ENCODE measurements at regions not wholly inside any gene's neighbourhood (a gene's known extent, or its start where the extent isn't known, plus 50 kb on each side); places are given as distances from the start of the nearest gene placed in this dataset.

DNA sequence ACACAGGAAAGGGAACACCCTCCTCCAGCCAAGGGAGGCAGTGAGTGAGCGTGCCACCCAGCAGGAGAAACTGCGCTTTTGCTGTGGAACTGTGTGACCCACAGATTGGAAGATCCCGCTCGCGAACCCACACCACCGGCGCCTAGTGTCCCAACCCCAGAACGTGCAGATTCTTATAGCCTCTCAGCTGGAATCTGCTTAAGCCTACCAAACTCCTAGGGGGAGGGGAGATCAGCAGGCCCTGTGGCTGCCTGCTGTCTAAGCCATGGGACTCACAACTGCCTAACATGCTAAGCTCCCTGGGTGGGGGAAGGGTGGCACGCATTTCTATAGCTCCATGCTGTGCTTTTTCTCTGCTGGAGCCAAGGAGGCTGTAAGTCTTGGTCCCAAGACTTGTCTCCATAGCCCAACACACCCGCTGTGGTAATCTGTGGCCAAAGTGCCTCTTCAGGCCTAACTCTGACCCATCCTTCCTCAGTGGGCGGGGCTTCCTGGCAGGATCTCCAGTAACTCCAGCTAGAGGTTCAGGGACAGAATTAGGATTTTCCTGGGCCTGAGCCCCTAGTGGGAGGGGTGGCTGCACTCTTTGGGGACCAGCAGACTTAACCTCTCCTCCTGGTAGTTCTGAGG, 485.0 kb downstream of the TAF11L14 start:
- DNase-seq: no peak

DNA sequence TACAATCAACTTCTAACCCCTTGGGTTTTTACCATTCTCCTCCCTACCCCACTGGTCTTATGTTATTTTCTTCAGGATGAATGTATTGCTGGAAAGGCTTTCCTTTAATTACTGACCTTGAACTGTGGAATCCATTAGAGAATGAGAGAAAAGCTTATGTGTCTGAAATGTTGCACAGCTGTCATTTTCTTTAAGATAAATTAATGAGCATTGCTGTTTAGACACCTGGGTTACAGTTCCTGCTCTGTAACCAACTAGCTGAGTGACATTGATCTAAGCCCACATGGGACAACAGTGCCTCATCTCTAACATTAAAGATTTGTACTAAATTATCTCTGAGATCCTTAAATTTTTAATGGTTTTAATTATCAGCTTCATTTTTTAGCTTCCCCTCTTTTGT, 507.0 kb downstream of the TAF11L14 start:
- DNase-seq: no peak

DNA sequence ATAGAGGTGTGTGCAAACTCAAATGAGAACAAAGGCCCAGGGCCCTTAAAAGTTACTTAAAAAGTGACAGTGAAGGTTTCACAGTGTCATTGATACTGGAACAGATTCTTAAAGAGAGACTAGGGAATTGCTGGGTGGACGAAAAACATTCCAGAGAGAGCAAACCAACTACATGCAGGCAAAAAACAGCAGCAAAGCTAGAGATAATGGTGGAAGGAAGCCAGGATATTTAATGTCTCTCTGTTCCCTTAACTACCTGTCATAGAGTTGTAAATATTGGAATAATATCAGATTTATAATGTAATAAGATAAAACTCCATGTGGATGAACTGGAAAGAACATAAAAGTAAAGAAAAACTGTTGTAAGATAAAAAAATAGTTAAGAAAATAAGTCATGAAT, 508.6 kb downstream of the TAF11L14 start:
- DNase-seq: no peak

DNA sequence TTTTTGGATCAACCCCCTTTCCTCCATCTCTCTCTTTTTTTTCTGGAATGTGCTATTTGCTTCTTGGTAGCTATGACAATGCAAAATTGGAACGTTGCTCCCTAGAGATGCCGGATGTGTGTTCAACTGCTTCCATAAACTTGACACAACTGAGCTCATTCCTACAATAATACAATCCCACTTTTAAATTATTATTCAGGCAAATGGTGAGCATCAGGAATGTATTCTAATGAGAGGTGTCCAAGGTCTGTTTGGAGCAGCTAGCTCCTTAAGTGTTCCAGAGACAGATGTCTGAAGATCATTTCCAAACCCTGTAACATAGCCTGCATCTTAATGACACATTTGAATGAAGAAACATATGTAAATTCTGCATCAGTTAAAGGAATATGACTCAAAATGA, 518.4 kb downstream of the TAF11L14 start:
- no peak for DNase-seq

DNA sequence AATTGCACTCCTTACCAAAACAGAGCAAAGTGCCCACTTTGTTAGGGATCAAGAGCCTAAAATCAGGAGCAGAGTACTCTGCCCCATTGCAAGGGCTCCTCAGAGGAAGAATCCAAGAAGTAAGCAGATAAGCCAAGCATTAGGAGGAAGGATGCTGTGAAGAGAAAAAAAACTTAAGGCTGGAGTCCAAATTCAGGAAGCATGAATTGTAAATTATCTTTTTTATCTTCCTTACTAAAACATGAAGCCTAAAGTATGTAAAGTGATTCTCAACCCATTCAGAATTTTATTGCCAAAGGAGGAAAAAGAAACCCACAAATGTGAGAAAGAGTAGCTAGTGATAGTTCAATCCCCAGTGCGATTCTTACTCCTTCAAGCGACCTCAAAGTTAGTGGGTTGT, 523.9 kb downstream of the TAF11L14 start:
- no peak for DNase-seq

DNA sequence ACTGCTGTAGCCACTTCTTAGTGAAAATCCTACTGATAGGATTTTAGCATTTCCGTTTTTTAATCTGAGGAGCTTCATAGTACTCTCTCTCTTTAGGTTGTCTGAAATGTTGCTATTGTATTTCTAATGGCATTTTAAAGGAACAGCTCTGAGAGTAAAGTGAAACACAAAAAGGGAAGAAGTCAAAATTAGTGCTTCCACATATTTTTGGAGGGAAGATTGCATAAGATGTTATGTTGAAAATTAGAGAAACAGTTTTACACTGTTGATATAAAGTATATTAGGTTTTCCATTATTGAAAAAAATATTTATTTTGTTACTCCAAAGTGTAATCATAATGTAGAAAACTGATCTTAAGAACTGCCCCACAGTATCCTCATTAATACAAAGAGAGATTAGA, 525.1 kb downstream of the TAF11L14 start:
- no peak for DNase-seq

DNA sequence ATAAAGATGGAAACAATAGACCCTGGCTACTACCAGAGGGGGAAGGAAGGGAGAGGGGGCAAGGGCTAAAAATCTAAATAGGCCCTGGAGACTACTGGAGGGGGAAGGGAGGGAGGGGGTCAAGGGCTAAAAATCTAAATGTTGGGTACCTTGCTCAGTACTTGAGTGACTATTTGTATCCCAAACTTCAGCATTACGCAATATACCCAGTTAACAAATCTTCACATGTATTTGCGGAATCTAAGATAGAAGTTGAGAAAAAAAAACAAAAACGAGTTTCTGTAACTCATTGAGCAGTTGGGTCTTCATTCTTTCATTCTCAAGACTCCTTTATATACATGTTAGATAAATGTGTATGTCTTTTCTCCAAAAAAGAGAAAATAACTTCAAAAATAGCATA, 537.4 kb downstream of the TAF11L14 start:
- DNase-seq: no peak

DNA sequence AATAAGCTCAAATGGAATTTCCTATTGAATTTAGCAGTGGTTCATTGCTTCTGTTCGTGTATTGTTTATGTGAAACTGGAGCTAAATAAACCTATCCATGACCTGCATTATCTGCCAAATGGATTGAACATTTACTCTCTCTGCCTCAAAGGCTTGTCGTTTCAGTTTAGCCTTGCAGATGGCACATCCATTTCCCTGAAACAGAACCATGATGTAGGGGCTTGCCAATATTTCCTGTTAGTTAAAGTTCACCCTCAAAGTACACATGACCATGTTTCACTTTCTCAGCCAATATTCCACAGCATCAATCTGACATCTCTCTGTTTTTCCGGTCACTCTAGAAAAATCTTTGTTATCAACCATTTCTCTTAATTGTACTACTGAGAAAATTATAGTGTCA, 545.3 kb downstream of the TAF11L14 start:
- DNase-seq: no peak

DNA sequence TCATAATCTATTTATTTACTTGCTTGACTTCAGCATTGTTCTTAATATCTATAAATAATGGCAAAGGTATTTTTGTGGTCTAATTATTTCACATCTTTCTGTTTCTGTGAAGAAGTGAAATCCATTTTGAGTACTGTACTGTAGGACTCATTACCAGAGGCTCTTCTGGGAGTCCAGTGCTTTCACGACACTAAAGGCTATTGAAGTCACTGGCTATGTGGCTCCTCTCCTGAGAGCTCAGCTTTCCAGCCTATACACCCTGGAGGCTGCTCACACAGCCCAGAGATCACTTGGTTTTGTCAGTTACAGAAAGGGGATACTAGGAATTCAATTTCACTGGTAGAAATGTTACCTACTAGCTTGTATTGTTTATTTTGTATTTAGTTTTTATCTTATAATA, 547.3 kb downstream of the TAF11L14 start:
- DNase-seq: no peak

DNA sequence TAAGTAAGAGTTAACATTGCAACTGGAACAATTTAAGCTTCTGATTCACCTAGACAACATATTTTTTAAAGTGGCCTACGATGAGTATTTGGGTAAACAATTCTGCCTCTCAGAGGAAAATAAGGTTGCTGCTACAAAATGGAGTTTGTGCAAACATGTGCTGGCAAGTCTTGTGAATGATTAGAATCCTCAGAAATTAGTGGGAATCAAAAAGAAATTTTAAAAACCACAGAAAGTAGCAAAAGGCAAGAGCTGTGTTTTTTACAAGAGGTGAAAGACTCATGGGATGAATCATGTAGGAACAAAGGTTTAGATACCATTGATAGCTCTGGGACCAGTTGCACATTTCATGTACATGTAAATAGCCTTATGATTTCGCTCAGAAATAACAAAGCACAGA, 561.6 kb downstream of the TAF11L14 start:
- DNase-seq: no peak

DNA sequence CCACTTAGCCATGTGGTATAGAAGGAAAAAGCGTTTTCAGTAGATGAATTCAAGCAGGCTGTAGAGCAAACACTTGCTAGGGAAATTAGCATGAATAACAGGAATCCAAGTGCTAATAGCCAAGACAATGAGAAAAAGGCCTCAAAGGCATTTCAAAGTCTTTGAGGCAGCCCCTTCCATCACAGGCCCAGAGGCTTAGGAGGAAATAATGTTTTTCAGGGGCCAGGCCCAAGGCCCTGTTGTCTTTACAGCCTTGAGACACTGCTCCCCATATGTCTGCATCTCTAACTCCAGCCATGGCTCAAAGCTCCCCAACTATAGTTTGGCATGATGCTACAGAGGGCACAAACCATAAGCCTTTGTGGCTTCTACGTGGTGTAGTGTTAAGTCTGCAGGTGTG, 563.5 kb downstream of the TAF11L14 start:
- no peak for DNase-seq

DNA sequence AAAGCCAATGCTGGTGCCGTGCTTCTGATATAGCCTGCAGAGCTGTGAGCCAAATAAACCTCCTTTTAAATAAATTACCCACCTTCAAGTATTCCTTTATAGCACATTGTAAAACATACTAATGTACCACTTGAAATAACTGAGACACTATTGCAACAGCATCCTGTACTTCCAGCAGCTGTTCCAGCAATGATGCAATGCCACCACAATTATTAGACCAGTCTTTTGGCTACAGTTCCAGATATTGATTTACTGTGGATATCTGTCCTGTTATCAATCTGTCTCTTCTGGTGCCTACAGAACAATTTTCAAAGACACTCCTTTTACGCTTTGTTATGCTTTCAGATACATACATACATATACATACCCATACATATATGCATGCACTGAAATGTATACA, 567.9 kb downstream of the TAF11L14 start:
- DNase-seq: no peak

DNA sequence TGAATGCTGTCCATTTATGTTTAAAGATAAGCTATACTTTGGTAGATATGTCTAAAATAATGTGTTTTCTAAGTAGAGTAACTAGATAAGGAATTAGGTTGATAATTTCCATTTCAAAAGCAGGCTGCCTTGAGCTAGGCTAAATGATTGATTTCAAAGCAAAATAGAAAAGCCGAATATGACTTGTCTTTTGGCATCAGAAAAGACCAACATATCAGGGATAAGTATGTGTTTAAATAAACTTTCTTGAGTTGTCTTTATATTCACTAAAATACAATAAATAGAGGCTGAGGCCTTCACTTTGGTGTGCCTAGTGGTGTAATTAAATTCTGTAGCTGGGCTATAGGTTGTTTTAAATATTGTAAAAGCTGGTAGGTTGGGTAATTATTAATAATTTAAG, 569.0 kb downstream of the TAF11L14 start:
- no peak for DNase-seq

DNA sequence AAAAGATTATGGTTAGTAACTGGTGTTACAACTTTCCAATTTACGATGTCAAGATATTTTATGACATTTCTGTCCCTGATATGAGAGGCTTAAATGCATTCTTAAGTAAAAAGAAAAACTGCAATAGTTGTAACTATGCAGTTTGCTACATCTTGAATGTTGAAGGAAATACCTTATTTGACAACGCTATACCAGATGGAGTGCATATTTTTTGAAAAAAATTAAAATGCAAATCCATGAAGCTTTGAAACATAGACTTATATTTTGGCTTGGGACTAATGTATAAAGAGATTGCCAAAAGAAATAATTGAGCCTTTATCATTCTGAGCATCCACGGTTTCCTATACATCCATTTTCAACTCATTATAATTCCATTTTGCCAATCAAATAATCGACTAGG, 579.4 kb downstream of the TAF11L14 start:
- DNase-seq: no peak

DNA sequence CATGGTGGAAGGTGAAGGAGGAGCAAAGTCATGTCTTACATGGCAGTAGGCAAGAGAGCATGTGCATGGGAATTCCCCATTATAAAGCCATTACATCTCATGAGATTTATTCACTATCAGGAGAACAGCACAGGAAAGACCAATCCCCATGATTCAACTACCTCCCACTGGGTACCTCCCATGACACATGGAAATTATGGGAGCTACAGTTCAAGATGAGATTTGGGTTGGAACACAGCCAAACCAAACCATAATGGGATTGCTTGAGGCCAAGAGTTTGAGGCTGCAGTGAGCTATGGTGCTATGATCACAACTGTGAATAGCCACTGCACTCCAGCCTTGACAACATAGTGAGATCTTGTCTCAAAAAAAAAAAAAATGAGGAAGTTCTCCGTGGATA, 581.8 kb downstream of the TAF11L14 start:
- no peak for DNase-seq

DNA sequence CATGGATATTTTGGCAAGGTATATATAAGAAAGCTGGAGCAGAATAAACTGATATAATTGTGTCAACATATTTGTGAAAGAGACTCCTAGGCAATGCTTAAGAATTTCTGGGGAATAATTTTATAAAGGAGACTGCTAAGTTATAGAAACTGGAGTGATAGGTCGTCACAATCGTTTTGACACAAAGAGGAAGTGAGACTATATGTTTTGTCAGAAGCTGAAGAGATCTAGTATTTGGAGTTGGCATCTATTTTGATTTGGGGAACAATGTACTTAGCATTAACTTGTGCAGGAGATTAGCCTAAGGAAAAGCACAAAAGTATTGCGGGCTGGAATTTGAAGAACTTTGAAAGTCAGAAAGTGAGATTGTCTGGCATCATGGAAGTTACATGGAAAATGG, 582.5 kb downstream of the TAF11L14 start:
- no peak for DNase-seq

DNA sequence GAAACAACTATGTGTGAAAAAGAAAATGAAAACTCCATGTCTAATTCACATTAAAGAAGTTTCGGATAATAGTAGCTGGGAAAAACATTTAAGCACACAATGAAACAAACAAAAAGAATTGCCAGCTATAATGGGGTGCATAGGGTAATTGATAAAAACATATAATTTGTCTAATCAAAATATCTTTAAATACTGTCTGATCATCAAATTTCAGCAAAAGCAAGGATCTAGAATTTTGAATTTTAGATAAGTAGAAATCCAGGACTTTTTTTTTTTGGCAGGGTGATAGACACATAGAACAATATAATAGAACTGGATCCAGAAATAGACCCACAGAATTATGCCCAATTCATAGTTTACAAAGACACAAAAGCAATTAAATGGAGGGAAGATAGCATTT, 585.0 kb downstream of the TAF11L14 start:
- no peak for DNase-seq

DNA sequence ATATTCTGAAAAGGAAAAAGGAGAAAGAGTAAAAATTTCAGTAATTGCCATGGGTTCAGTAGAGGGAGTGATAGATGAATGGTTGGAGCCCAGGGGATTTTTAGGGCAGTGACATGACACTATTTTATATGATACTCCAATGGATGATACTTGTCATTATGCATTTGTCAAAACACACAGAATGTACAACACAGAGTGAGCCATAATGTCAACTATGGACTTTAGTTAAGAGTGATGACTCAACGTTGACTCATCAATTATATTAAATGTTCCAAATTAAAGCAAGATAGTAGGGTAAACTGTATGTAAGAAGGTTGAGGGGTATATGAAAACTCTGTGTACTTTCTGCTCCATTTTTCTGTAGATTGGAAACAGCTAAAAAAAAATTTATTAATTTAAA, 586.4 kb downstream of the TAF11L14 start:
- no peak for DNase-seq

DNA sequence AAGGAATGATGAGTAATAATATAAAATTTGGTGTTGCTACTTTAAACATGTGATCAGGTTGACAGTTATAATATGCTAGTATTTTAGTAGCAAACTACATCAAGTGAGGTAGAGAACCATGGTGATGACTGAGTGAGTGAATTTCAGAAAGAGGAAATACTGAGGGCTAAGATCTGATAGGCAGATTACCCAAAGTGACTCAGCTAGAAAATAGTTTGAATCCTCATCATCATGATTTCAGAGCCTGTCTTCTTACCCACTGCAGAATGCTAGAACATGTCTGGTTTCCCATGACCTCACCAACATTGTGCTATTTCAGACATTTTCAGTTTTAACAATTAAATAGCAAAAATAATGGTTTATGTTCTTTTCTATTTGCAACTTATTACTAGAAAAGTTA, 602.1 kb downstream of the TAF11L14 start:
- no peak for DNase-seq

DNA sequence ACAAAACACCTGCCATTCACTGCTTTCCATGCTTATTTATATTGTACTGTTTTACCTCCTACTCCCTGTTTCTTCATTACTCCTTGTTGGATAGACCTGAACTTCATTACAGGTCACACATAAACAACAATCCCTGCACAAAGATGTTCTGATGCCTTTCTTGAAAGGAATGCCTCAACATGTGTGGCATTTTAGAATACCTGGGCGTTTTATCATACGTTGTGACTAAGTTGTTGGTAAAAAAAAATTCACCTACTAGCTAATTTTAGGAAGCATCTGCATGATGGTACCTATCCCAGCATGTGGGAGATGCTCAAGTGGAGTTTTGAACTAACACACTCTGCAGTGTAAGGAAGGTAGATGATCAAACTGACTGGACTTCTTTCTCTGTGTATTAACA, 604.1 kb downstream of the TAF11L14 start:
- DNase-seq: no peak

DNA sequence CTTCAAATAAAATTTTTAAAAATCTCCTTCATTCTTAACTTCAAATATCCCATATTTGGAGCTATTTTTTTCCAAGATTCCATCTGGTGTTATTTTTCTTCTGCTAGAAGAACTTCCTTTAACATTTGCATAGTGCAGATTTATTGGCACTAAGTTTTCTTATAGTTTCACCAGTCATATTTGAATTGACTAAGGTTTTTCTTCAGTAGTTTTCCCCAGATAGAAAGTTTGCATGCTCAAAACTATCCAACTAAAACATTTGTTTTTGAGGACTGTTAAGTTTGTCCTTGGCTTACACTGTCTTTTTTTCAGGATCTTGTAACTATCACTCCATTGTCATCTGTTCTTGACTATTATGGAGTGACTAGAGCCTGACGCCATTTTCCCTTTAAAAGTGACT, 606.7 kb downstream of the TAF11L14 start:
- DNase-seq: no peak

DNA sequence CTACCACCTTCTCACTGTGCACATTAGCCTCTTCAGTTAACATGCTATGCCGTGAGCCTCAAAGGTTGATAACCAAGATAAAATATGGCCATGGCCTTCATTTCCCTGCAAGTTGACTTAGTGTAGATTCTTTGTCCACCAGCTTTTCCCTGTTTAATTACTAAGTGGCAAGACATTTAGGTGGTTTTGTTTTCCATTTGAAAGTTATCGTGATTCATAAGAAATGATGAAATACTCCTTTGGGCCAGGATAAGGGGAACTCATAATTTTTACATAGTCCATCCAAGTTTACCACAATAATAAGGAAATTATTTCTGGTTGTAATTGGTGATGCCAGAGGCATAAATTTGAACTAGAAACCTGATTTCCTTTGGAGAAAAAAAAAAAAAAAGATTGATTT, 609.6 kb downstream of the TAF11L14 start:
- DNase-seq: no peak

DNA sequence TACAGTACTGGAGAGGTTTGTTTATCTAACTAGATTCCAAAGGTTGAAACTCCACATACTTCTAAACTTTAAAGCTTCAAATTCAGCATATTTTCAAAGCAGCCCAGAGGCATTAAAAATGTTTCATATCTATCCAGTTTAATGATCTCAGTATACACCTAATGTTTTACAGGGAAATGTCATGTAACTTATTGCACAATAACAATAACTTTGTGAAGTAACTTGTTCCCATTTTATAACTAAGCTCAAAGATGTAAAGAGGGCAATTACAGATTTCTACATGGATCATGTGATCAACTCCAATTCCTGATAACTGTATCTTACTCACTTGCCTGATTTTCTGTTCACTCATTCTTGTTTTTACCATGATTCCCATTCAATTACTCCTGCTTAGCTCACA, 610.0 kb downstream of the TAF11L14 start:
- no peak for DNase-seq

DNA sequence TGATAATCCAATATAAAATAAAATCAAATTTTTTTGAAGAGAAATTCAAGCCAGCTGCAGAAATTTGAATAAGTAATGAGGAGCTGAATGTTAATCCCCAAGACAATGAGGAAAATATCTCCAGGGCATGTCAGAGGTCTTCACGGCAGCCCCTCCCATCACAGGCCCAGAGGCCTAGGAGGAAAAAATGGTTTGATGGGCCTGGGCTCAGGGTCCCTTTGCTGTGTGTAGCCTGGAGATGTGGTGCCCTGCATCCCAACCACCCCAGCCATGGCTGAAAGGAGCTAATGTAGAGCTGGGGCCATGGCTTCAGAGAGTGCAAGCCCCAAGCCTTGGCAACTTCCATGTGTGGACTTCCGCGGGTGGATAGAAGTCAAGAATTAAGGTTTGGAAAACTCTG, 618.3 kb downstream of the TAF11L14 start:
- no peak for DNase-seq

DNA sequence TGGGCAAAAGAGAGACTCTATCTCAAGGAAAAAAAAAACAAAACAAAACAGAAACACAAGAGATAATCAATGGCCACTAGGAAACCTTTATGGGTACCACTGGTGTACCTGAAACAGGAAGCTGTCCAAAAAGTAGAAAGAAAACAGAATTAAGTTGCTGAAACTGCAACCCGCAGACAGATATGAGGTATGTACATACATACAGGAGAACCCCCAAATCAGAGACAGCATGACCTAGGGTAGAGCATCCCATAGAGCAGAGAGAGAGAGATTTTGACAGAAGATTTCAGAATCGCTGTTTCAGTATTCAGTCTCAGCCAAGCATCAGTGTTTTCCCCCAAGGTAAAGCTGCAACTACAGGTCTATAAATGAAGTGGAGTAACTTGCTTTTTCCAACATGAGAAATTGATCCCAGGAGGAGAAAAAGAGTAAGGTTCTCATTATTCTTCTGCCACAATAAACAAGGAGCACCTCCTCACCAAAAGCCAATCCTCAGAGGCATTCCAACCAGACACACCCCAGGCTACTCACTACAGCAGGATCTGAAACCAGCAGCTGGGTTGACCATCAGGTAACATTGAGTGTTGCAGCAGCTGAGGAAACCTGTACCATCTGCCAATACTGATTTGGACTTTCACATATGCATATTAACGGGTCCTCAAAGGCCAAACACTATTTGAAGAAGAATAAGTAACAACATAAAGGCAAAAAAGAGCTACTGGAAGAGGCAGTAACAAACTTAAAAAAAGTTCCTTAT, 630.0 kb downstream of the TAF11L14 start:
- no peak for DNase-seq
